T-cell (primary cell): ENCODE measurements at regions not wholly inside any gene's neighbourhood (a gene's known extent, or its start where the extent isn't known, plus 50 kb on each side); places are given as distances from the start of the nearest gene placed in this dataset.
"Not testable (repeated sequence)": the region's sequence is repeated elsewhere in the genome, so short reads cannot be mapped to it uniquely, and the experiment has no call there.

Source experiments
- ATAC-seq, 4 experiments: fragments of 200-7000 bp in 3 of 4; fragments of 150-1000 bp in 1 of 4; cut with Tn5 transposase; replicated peaks in 1 of 4; 1 replicate in 3 of 4; 2 replicates in 1 of 4; pipeline ENCODE4 v1.10.0; 2021; ENCODE audit warnings: moderate library complexity in 3 of 4, mild to moderate bottlenecking in 2 of 4, moderate number of reproducible peaks in 1 of 4
- CTCF ChIA-PET, 2 donors: fragments of 300-600 bp; sonication (Branson Sonifier 250); formaldehyde crosslinking; loops; one replicate each; lab custom pipeline; 2022; ENCODE audit warnings: antibody characterized with exemption in 2 of 2; lab: Charles Lee
- POLR2A ChIA-PET, 2 donors: fragments of 300-600 bp; sonication (Branson Sonifier 250); formaldehyde crosslinking; loops; one replicate each; lab custom pipeline; 2022; ENCODE audit warnings: antibody characterized with exemption in 2 of 2; lab: Charles Lee
- DNase-seq, 35 experiments: peaks; one replicate each; pipeline versions ENCODE4 v3.0.0 to v3.0.0-alpha.2; 2013 to 2023
- H3K27ac ChIP-seq: one replicate; pipeline ENCODE4 v1.5.1; 2013; ENCODE audit warnings: low read length
- H3K27me3 ChIP-seq, 2 experiments: replicated peaks in 1 of 2; 1 replicate in 1 of 2; 2 replicates in 1 of 2; pipeline versions ENCODE4 v1.6.1 to v1.7.0; 2013; ENCODE audit warnings: low read length in 1 of 2, mixed read lengths in 1 of 2; ENCODE audit not compliant: control insufficient read depth in 2 of 2, insufficient read depth in 2 of 2; ENCODE audit errors: extremely low read depth in 1 of 2
- H3K36me3 ChIP-seq, 2 donors: 1 replicate in 1 of 2; 2 replicates in 1 of 2; pipeline versions ENCODE4 v1.6.1 to v1.7.0; 2013; ENCODE audit warnings: low read length in 1 of 2; ENCODE audit not compliant: control insufficient read depth in 2 of 2, insufficient read depth in 1 of 2; ENCODE audit errors: extremely low read depth in 1 of 2
- H3K4me1 ChIP-seq, 2 experiments: 1 replicate in 1 of 2; 2 replicates in 1 of 2; pipeline versions ENCODE4 v1.6.1 to v1.7.0; 2013; ENCODE audit warnings: low read length in 2 of 2, mixed read lengths in 1 of 2; ENCODE audit not compliant: insufficient read depth in 2 of 2, control insufficient read depth in 1 of 2; ENCODE audit errors: extremely low read depth in 1 of 2
- H3K4me3 ChIP-seq, 2 donors: 1 replicate in 1 of 2; 2 replicates in 1 of 2; pipeline versions ENCODE4 v1.5.1 to v1.7.0; 2013; ENCODE audit warnings: mild to moderate bottlenecking in 2 of 2, low read length in 1 of 2, moderate library complexity in 1 of 2; ENCODE audit not compliant: control insufficient read depth in 1 of 2; ENCODE audit errors: extremely low read depth in 1 of 2
- H3K9me3 ChIP-seq: 2 replicates; pipeline ENCODE4 v1.7.0; 2013
- H3K27ac Mint-ChIP-seq, 2 donors: one replicate each; pipeline ENCODE4 v1.8.0; 2020 to 2021; ENCODE audit warnings: mild to moderate bottlenecking in 2 of 2, mixed read lengths in 2 of 2
- H3K27me3 Mint-ChIP-seq, 2 donors: one replicate each; pipeline ENCODE4 v1.8.0; 2021 to 2022; ENCODE audit warnings: mixed read lengths in 2 of 2
- H3K36me3 Mint-ChIP-seq: one replicate; pipeline ENCODE4 v1.8.0; 2021; ENCODE audit warnings: mixed read lengths
- H3K4me1 Mint-ChIP-seq, 3 donors: one replicate each; pipeline ENCODE4 v1.8.0; 2020 to 2022; ENCODE audit warnings: mixed read lengths in 3 of 3, mild to moderate bottlenecking in 1 of 3
- H3K4me3 Mint-ChIP-seq, 3 donors: one replicate each; pipeline ENCODE4 v1.8.0; 2020 to 2022; ENCODE audit warnings: mild to moderate bottlenecking in 3 of 3, mixed read lengths in 3 of 3, moderate library complexity in 3 of 3
- H3K9me3 Mint-ChIP-seq, 3 donors: one replicate each; pipeline ENCODE4 v1.8.0; 2020 to 2022; ENCODE audit warnings: mixed read lengths in 3 of 3
- WGBS: methylation state at CpG from one replicate; pipeline ENCODE4 v1.1.5; 2013; ENCODE audit warnings: missing lambda C conversion rate; ENCODE audit not compliant: insufficient coverage; 5-methylcytosine and 5-hydroxymethylcytosine counted together

- no peak for DNase-seq
- Mint-ChIP-seq H3K27ac (no peak overlapping the region), H3K4me1 (no peaks in the 10 kb centered on the region), H3K36me3 (no peaks in the 10 kb centered on the region), H3K27me3 (peaks cover 0 to 2% of the 10 kb centered on the region in 2 donors), H3K9me3 (peaks cover 0 to 5% (median 3%) of the 10 kb centered on the region in 3 donors), H3K4me3 (no peak overlapping the region)
- H3K4me3 ChIP-seq: no peak overlapping the region
- no peaks in the 10 kb centered on the region for H3K27me3 ChIP-seq
- ATAC-seq: no peak
- H3K27ac ChIP-seq: no peak overlapping the region
- no peaks in the 10 kb centered on the region for H3K4me1 ChIP-seq
- POLR2A ChIA-PET: no interaction called here
- H3K9me3 ChIP-seq: no peaks in the 10 kb centered on the region
- CTCF ChIA-PET: no interaction called here
- H3K36me3 ChIP-seq: no peaks in the 10 kb centered on the region
These were observed 620.5 kb upstream of the LRRN3 start for GRCh38 chr7:110470420-110470819.

- H3K9me3 Mint-ChIP-seq, POLR2A ChIA-PET, H3K27ac ChIP-seq, H3K4me1 ChIP-seq, ATAC-seq, H3K4me1 Mint-ChIP-seq, H3K4me3 Mint-ChIP-seq, CTCF ChIA-PET, H3K27ac Mint-ChIP-seq, H3K27me3 Mint-ChIP-seq, H3K9me3 ChIP-seq, DNase-seq, H3K27me3 ChIP-seq, H3K4me3 ChIP-seq, H3K36me3 Mint-ChIP-seq, H3K36me3 ChIP-seq: not testable (repeated sequence)
- 85% methylated on average over 3 of the region's 7 CpGs for WGBS
These were observed 618.5 kb upstream of the LRRN3 start for GRCh38 chr7:110472419-110472818.

- H3K9me3 Mint-ChIP-seq: peaks cover 5 to 22% (median 12%) of the 10 kb centered on the region in 3 donors
- Histone ChIP-seq H3K27ac (no peak overlapping the region), H3K4me3 (no peak overlapping the region), H3K36me3 (no peaks in the 10 kb centered on the region), H3K27me3 (no peaks in the 10 kb centered on the region), H3K9me3 (no peaks in the 10 kb centered on the region), H3K4me1 (no peaks in the 10 kb centered on the region)
- ChIA-PET POLR2A (no interaction called here), CTCF (no interaction called here)
- no peaks in the 10 kb centered on the region for H3K27me3 Mint-ChIP-seq
- no peak for DNase-seq
- no peak overlapping the region for H3K4me3 Mint-ChIP-seq
- 36% methylated on average over 1 of the region's 2 CpGs for WGBS
- H3K36me3 Mint-ChIP-seq: no peaks in the 10 kb centered on the region
- no peak for ATAC-seq
- no peak overlapping the region for H3K27ac Mint-ChIP-seq
- H3K4me1 Mint-ChIP-seq: no peaks in the 10 kb centered on the region
These were observed 610.0 kb upstream of the LRRN3 start for GRCh38 chr7:110480964-110481363.

GRCh38 chr7:110483553-110483952 lies 607.4 kb upstream of the LRRN3 start:
- Mint-ChIP-seq H3K4me1 (no peaks in the 10 kb centered on the region), H3K36me3 (no peaks in the 10 kb centered on the region), H3K9me3 (peaks cover 5 to 22% (median 12%) of the 10 kb centered on the region in 3 donors), H3K27ac (no peak overlapping the region), H3K4me3 (no peak overlapping the region), H3K27me3 (no peaks in the 10 kb centered on the region)
- WGBS: no CpG with 5 or more reads among the region's 3 CpGs
- Histone ChIP-seq H3K4me3 (no peak overlapping the region), H3K27me3 (no peaks in the 10 kb centered on the region), H3K36me3 (no peaks in the 10 kb centered on the region), H3K9me3 (no peaks in the 10 kb centered on the region), H3K27ac (no peak overlapping the region), H3K4me1 (no peaks in the 10 kb centered on the region)
- no peak for DNase-seq
- CTCF ChIA-PET: no interaction called here
- POLR2A ChIA-PET: no interaction called here
- ATAC-seq: no peak

- Histone ChIP-seq H3K27ac (no peak overlapping the region), H3K36me3 (no peaks in the 10 kb centered on the region), H3K4me3 (no peak overlapping the region), H3K27me3 (no peaks in the 10 kb centered on the region), H3K9me3 (no peaks in the 10 kb centered on the region), H3K4me1 (no peaks in the 10 kb centered on the region)
- peaks cover 5 to 15% (median 8%) of the 10 kb centered on the region in 3 donors for H3K9me3 Mint-ChIP-seq
- DNase-seq (no peak), ATAC-seq (no peak)
- H3K27me3 Mint-ChIP-seq: no peaks in the 10 kb centered on the region
- H3K4me3 Mint-ChIP-seq: no peak overlapping the region
- ChIA-PET POLR2A (no interaction called here), CTCF (interaction anchor here in 1 of 2 donors (1.5 kb wide), 1 partner anchor 15 kb away, joined by 4 read pairs; no protein-coding TSS in a partner anchor)
- H3K4me1 Mint-ChIP-seq: no peaks in the 10 kb centered on the region
- H3K27ac Mint-ChIP-seq: no peak overlapping the region
- no CpG with 5 or more reads among the region's 2 CpGs for WGBS
- no peaks in the 10 kb centered on the region for H3K36me3 Mint-ChIP-seq
These were observed 606.6 kb upstream of the LRRN3 start for GRCh38 chr7:110484356-110484755.

- ChIA-PET CTCF (no interaction called here), POLR2A (no interaction called here)
- H3K36me3 ChIP-seq: no peaks in the 10 kb centered on the region
- DNase-seq (no peak), ATAC-seq (no peak)
- Mint-ChIP-seq H3K4me1 (no peaks in the 10 kb centered on the region), H3K4me3 (no peak overlapping the region), H3K27me3 (no peaks in the 10 kb centered on the region), H3K36me3 (no peaks in the 10 kb centered on the region), H3K27ac (no peak overlapping the region), H3K9me3 (peaks cover 2 to 8% (median 5%) of the 10 kb centered on the region in 3 donors)
- H3K27me3 ChIP-seq: no peaks in the 10 kb centered on the region
- no CpG with 5 or more reads among the region's 2 CpGs for WGBS
- no peaks in the 10 kb centered on the region for H3K9me3 ChIP-seq
- H3K4me3 ChIP-seq: no peak overlapping the region
- H3K27ac ChIP-seq: no peak overlapping the region
- no peaks in the 10 kb centered on the region for H3K4me1 ChIP-seq
These were observed 604.4 kb upstream of the LRRN3 start for GRCh38 chr7:110486549-110486948.

GRCh38 chr7:110502888-110503465 lies 588.0 kb upstream of the LRRN3 start:
- Mint-ChIP-seq H3K27ac (no peak overlapping the region), H3K4me3 (no peak overlapping the region), H3K36me3 (no peaks in the 10 kb centered on the region), H3K27me3 (no peaks in the 10 kb centered on the region), H3K4me1 (no peaks in the 10 kb centered on the region), H3K9me3 (peaks cover 0 to 4% (median 3%) of the 10 kb centered on the region in 3 donors)
- no peaks in the 10 kb centered on the region for H3K9me3 ChIP-seq
- DNase-seq: no peak
- CTCF ChIA-PET: no interaction called here
- H3K4me3 ChIP-seq: no peak overlapping the region
- POLR2A ChIA-PET: no interaction called here
- no CpG with 5 or more reads among the region's 1 CpG for WGBS
- no peaks in the 10 kb centered on the region for H3K36me3 ChIP-seq
- no peaks in the 10 kb centered on the region for H3K27me3 ChIP-seq
- no peak overlapping the region for H3K27ac ChIP-seq
- no peak for ATAC-seq
- no peaks in the 10 kb centered on the region for H3K4me1 ChIP-seq
